GM13976 (cell line): ENCODE measurements at regions not wholly inside any gene's neighbourhood (a gene's known extent, or its start where the extent isn't known, plus 50 kb on each side); places are given as distances from the start of the nearest gene placed in this dataset.

Source experiments
- DNase-seq: peaks from one replicate; pipeline ENCODE4 v3.0.0; 2012; ENCODE audit warnings: low spot score
- in situ Hi-C: fragments of 300-500 bp; cut with MboI; formaldehyde crosslinking; loops from one replicate; pipeline ENCODE4 v1.12.0; 2022; ENCODE audit warnings: low sequenced_read_pairs, mixed read lengths, inconsistent platforms; ENCODE audit not compliant: unreplicated experiment
- TF ChIP-seq, protein P1 (sequence below): IDR thresholded peaks from 2 replicates; pipeline ENCODE4 v1.5.1; 2012; ENCODE audit warnings: borderline replicate concordance, mild to moderate bottlenecking; ENCODE audit not compliant: insufficient read depth; ENCODE audit errors: extremely low read depth, missing control alignments, control extremely low read depth

DNA sequence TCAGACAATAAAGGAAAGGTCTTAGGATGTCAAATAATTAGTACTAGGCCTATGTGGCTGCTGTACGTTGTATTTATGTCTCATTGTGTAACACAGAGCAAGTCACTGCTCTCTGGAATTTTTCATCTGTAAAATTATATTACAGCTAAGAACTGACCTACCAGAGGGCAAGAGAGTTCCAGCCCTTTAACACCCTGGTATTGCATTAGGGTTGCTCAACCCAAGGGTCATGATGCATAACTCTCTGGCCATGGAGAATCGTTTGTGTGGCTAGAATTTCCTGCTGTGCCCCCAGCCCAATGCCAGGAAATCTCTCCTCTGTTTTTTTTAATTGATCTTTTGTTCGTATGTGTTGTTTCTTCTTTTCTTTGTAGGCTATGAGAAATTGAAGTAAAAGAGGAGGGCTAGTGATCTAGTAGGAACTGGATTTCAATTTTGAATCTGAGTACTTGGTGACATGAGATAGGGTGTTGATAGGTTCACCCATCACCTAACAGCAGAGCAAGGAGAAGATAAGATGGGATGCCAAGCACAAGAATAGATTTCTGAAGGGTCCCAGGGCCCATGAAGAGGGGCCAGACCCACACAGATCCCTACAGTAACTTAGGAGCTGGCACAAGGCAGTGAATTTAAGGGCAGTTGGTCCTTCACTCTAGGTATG, 571.2 kb upstream of the TNP1 start:
- in situ Hi-C loops: no loop called here
- TF ChIP-seq, protein P1, sequence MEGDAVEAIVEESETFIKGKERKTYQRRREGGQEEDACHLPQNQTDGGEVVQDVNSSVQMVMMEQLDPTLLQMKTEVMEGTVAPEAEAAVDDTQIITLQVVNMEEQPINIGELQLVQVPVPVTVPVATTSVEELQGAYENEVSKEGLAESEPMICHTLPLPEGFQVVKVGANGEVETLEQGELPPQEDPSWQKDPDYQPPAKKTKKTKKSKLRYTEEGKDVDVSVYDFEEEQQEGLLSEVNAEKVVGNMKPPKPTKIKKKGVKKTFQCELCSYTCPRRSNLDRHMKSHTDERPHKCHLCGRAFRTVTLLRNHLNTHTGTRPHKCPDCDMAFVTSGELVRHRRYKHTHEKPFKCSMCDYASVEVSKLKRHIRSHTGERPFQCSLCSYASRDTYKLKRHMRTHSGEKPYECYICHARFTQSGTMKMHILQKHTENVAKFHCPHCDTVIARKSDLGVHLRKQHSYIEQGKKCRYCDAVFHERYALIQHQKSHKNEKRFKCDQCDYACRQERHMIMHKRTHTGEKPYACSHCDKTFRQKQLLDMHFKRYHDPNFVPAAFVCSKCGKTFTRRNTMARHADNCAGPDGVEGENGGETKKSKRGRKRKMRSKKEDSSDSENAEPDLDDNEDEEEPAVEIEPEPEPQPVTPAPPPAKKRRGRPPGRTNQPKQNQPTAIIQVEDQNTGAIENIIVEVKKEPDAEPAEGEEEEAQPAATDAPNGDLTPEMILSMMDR: no peak
- DNase-seq: no peak

DNA sequence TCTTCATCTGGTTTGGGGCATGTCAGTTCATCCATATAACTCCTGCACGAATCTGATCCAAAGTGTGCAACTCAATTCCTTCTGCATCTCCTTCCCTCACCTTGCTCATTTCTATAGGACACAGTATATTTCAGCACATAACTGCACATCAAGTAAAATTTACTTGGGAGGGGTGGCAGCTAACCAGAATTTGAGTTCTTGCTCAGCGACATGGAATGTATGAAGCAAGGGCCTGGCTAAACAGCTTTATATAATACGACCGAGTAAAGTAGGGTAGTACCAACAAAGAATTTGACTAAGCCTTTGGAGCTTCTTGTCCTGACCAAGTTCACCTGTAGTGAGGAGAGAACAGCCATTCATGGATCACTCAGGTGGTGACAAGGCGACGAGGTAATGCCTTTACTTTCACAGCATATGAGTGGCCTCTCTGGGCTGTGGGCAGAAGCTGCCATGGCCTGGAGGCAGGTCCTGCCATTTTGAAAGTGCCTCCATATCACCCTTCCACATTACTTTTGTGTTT, 570.2 kb upstream of the TNP1 start:
- in situ Hi-C loops: no loop called here

DNA sequence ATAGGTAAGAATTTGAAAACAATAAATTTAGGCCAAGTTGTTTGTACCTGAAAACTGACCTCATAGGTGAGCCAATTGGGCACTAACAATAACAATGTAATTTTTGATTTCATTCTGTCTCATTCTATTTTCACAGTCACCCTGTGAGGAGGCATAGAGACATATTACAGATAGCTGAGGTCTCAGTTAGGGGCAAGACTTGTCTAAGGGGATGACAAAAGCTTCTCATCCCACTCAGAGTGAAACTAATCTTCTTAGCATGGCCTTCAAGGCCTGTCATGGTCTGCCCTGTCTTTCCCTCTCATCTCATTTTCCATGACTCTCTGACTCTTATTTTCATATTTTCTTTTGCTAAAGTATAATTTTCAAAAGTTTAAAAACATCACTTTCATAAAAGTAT, 562.0 kb upstream of the TNP1 start:
- no peak for DNase-seq
- in situ Hi-C loops: no loop called here
- TF ChIP-seq, protein P1: no peak

More for the DNA sequence above, 570.2 kb upstream of the TNP1 start:
- DNase-seq: no peak
- TF ChIP-seq, protein P1: no peak

DNA sequence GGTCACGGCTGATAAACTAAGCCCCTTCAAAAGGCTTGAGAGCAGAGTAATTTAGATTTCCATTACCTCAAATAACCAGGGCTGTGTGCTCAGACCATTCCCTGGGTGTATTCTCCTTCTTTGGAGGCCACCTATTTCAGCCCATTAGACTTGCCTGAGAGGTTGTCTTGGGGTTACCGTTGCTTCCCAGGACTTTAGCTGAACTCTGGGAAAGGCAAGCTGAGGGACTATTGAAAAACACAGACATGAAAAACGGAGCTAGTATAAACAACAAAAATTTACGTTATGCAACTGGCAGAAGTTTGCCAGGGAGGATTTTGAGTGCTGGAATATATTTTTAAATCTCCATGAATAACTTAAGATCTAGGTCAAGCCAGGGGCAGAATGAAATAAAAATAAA, 561.0 kb upstream of the TNP1 start:
- TF ChIP-seq, protein P1: no peak
- in situ Hi-C loops: no loop called here
- no peak for DNase-seq

DNA sequence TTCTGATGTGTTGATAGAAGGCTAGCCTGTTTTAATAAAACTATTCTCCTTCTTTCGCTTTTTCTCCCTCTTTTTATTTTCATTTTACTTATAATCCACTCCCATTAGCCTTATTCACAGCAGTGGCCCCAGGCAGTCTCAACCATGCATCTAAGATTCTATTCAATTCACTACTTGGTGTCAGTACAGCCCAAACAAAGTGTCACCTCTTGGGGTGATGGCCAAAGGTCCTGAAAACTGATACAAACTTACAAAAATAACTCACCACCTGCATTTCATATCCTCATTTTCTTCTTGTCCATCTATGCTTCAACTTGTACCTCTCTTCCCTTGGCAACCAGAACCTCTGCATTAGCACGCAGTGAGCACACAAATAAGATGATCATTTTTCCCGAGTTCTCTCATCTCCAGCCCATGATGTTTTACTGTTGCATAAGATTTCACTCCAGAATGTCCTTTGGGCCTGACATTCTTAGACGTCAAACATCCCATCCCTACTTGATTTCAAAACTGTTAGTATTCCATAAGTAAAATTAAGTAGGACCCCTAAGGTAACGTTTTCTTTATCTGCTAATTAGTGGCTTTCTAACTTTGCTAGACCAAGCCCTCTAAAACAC, 559.3 kb upstream of the TNP1 start:
- DNase-seq: no peak
- in situ Hi-C loops: no loop called here
- TF ChIP-seq, protein P1: no peak

DNA sequence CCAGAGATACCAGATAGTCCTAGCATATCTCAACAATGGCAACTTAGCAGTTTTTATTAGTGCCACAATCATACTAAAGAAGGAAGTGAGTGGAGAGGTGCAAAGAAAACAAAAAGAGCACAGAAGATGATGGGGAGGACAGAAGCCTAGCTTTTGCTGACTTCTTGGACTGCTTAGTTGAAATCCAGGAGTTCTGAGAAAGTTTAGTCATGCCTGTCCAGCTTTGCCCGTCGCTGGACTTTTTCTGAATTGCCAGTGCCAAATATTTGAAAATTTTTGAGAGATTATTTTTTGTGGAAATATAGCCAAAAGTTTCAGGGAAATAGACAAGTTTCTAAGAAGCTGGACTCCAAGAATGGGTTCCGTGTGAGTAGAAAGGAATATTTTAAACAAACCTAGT, 558.7 kb upstream of the TNP1 start:
- no peak for DNase-seq
- TF ChIP-seq, protein P1: no peak
- in situ Hi-C loops: no loop called here
